HepG2 (cell line): ENCODE measurements at regions not wholly inside any gene's neighbourhood (a gene's known extent, or its start where the extent isn't known, plus 50 kb on each side); places are given as distances from the start of the nearest gene placed in this dataset.

ENCODE experiments used
- ATAC-seq: fragments of 200-7000 bp; cut with Tn5 transposase; 3 replicates; pipeline ENCODE4 v1.9.1; 2020; ENCODE audit warnings: mild to moderate bottlenecking, moderate library complexity
- BruUV-seq: library from RNA; stranded (reverse); fragments of 400-500 nt; replicated peaks from 2 replicates; lab custom pipeline; 2021; lab: Mats Ljungman, UMichigan
- CTCF ChIA-PET: fragments of 300-600 bp; formaldehyde crosslinking; extraction: SDS; loops from one replicate; lab custom pipeline; 2021; ENCODE audit warnings: low total read pairs, inconsistent platforms, low intra/inter-chr PET ratio; lab: Yijun Ruan, JAX
- POLR2A ChIA-PET: fragments of 350-600 bp; sonication (Branson Sonifier 250); formaldehyde crosslinking; loops from one replicate; lab custom pipeline; 2020; ENCODE audit warnings: antibody characterized with exemption, inconsistent platforms; lab: Yijun Ruan, JAX
- DNase-seq: peaks from one replicate; pipeline ENCODE4 v3.0.0-alpha.2; 2015; ENCODE audit warnings: low spot score
- FAIRE-seq: peaks from 3 replicates; lab custom pipeline; 2011; peaks lifted over from hg19 to GRCh38; lab: Jason Lieb, UNC
- H2AFZ ChIP-seq: one replicate; pipeline ENCODE4 v1.6.1; 2011; ENCODE audit warnings: low read length, inconsistent platforms
- H3K27ac ChIP-seq: fragments of 300-600 bp; 3 replicates; pipeline ENCODE4 v1.8.0; 2011; ENCODE audit warnings: mixed run types, mild to moderate bottlenecking, mixed read lengths, low read length, inconsistent platforms; ENCODE audit not compliant: insufficient read depth; ENCODE audit errors: extremely low read length
- H3K27me3 ChIP-seq, 2 experiments: fragments of 200-600 bp in 1 of 2; 2 replicates in 1 of 2; 3 replicates in 1 of 2; pipeline versions ENCODE4 v1.6.0 to v1.8.0; 2011; ENCODE audit warnings: low read length in 2 of 2, mild to moderate bottlenecking in 2 of 2, moderate library complexity in 2 of 2, inconsistent platforms in 1 of 2; ENCODE audit not compliant: insufficient read depth in 2 of 2, control insufficient read depth in 1 of 2
- H3K36me3 ChIP-seq, 2 experiments: fragments of 200-600 bp in 1 of 2; replicated peaks in 1 of 2; 2 replicates in 1 of 2; 3 replicates in 1 of 2; pipeline versions ENCODE4 v1.5.1 to v1.8.0; 2011; ENCODE audit warnings: low read length in 2 of 2, inconsistent platforms in 1 of 2; ENCODE audit not compliant: insufficient read depth in 2 of 2, control insufficient read depth in 1 of 2
- H3K4me1 ChIP-seq: 2 replicates; pipeline ENCODE4 v1.5.1; 2012; ENCODE audit warnings: low read length, inconsistent platforms; ENCODE audit not compliant: insufficient read depth
- H3K4me2 ChIP-seq: 2 replicates; pipeline ENCODE4 v1.6.0; 2011; ENCODE audit warnings: low read depth, low read length, inconsistent platforms
- H3K4me3 ChIP-seq, 3 experiments: fragments of 200-600 bp in 1 of 3; sonication (generic), shearing (Covaris generic) in 1 of 3; replicated peaks in 1 of 3; 2 replicates each; pipeline ENCODE4 v1.5.1; 2011 to 2016; ENCODE audit warnings: low read length in 3 of 3, inconsistent platforms in 2 of 3, low read depth in 2 of 3, mild to moderate bottlenecking in 2 of 3, control low read depth in 1 of 3, mixed read lengths in 1 of 3; ENCODE audit not compliant: insufficient read depth in 1 of 3
- H3K79me2 ChIP-seq: one replicate; pipeline ENCODE4 v1.6.1; 2011; ENCODE audit warnings: low read length, inconsistent platforms; ENCODE audit not compliant: insufficient read depth
- H3K9ac ChIP-seq: 2 replicates; pipeline ENCODE4 v1.6.0; 2011; ENCODE audit warnings: mild to moderate bottlenecking, low read depth, low read length, inconsistent platforms; ENCODE audit not compliant: insufficient read depth
- H3K9me3 ChIP-seq: 2 replicates; pipeline ENCODE4 v1.5.1; 2012; ENCODE audit warnings: mild to moderate bottlenecking, low read length
- H4K20me1 ChIP-seq: 2 replicates; pipeline ENCODE4 v1.6.0; 2011; ENCODE audit warnings: inconsistent platforms, mild to moderate bottlenecking, low read length, moderate library complexity; ENCODE audit not compliant: insufficient read depth
- ATF7 ChIP-seq, 2 experiments: fragments of 450-650 bp in 1 of 2; sonication (generic) in 1 of 2; formaldehyde crosslinking in 1 of 2; IDR thresholded peaks; 2 replicates each; pipeline versions ENCODE4 v1.4.0 to v1.6.1; 2016 to 2020; ENCODE audit warnings: antibody characterized with exemption in 1 of 2, mild to moderate bottlenecking in 1 of 2, missing genetic modification reagents in 1 of 2
- CBFB ChIP-seq: sonication (generic); formaldehyde crosslinking; IDR thresholded peaks from 2 replicates; pipeline ENCODE4 v1.4.0; 2020; ENCODE audit warnings: missing genetic modification reagents
- CEBPG ChIP-seq: IDR thresholded peaks from 2 replicates; pipeline ENCODE4 v1.6.1; 2016
- ELF1 ChIP-seq: sonication (generic); formaldehyde crosslinking; IDR thresholded peaks from 2 replicates; pipeline ENCODE4 v1.4.0; 2020; ENCODE audit warnings: missing genetic modification reagents
- ETV5 ChIP-seq: IDR thresholded peaks from 2 replicates; pipeline ENCODE4 v1.6.1; 2018; ENCODE audit warnings: missing biosample characterization, missing genetic modification reagents, inconsistent platforms, borderline replicate concordance
- HNRNPUL1 ChIP-seq: fragments of 200-400 bp; formaldehyde crosslinking; IDR thresholded peaks from 2 replicates; pipeline ENCODE4 v1.6.1; 2017; ENCODE audit warnings: low read depth, mild to moderate bottlenecking, low read length, moderate library complexity
- SIN3A ChIP-seq: IDR thresholded peaks from 2 replicates; pipeline ENCODE4 v1.6.1; 2011; ENCODE audit warnings: low read depth, mild to moderate bottlenecking, control low read depth, low read length, borderline replicate concordance
- SP1 ChIP-seq, 2 experiments: fragments of 450-650 bp in 1 of 2; sonication (generic) in 1 of 2; formaldehyde crosslinking in 1 of 2; IDR thresholded peaks; 2 replicates each; pipeline versions ENCODE4 v1.4.0 to v1.6.1; 2016 to 2020; ENCODE audit warnings: missing genetic modification reagents in 1 of 2
- STAG1 ChIP-seq: sonication (generic); formaldehyde crosslinking; IDR thresholded peaks from 2 replicates; pipeline ENCODE4 v1.4.0; 2020; ENCODE audit warnings: missing genetic modification reagents
- ZNF83 ChIP-seq: sonication (generic); formaldehyde crosslinking; IDR thresholded peaks from 2 replicates; pipeline ENCODE4 v1.4.0; 2020; ENCODE audit warnings: missing genetic modification reagents, mild to moderate bottlenecking, borderline replicate concordance
- ZSCAN31 ChIP-seq: sonication (generic); formaldehyde crosslinking; IDR thresholded peaks from 2 replicates; pipeline ENCODE4 v1.5.0; 2020; ENCODE audit warnings: low read depth, mild to moderate bottlenecking, missing genetic modification reagents
- WGBS: methylation state at CpG from one replicate; pipeline ENCODE4 v1.1.6; 2017; ENCODE audit warnings: low lambda C conversion rate; 5-methylcytosine and 5-hydroxymethylcytosine counted together
- in situ Hi-C: cut with HindIII; loops from 2 replicates; pipeline ENCODE4 v1.10.0; 2017; ENCODE audit warnings: low pct_unique_long_range_greater_than_20kb; ENCODE audit not compliant: extremely low pct_ligation_motif_present
- intact Hi-C: fragments of 100-400 bp; cut with micrococcal nuclease; formaldehyde crosslinking; loops from one replicate; pipeline ENCODE4 v1.10.0; 2022; ENCODE audit not compliant: unreplicated experiment
- TF ChIP-seq, protein P1 (sequence below): sonication (generic); formaldehyde crosslinking; IDR thresholded peaks from 2 replicates; pipeline ENCODE4 v1.5.1; 2020; ENCODE audit warnings: missing genetic modification reagents, mild to moderate bottlenecking, borderline replicate concordance
- TF ChIP-seq, protein P2 (sequence below): IDR thresholded peaks from 2 replicates; pipeline ENCODE4 v1.6.1; 2016
- TF ChIP-seq, protein P3 (sequence below): sonication (generic); formaldehyde crosslinking; IDR thresholded peaks from 2 replicates; pipeline ENCODE4 v1.4.0; 2020; ENCODE audit warnings: missing genetic modification reagents
- TF ChIP-seq, protein P4 (sequence below): conservative IDR thresholded peaks from 2 replicates; pipeline ENCODE4 v1.6.1; 2018; ENCODE audit warnings: missing genetic modification reagents

DNA sequence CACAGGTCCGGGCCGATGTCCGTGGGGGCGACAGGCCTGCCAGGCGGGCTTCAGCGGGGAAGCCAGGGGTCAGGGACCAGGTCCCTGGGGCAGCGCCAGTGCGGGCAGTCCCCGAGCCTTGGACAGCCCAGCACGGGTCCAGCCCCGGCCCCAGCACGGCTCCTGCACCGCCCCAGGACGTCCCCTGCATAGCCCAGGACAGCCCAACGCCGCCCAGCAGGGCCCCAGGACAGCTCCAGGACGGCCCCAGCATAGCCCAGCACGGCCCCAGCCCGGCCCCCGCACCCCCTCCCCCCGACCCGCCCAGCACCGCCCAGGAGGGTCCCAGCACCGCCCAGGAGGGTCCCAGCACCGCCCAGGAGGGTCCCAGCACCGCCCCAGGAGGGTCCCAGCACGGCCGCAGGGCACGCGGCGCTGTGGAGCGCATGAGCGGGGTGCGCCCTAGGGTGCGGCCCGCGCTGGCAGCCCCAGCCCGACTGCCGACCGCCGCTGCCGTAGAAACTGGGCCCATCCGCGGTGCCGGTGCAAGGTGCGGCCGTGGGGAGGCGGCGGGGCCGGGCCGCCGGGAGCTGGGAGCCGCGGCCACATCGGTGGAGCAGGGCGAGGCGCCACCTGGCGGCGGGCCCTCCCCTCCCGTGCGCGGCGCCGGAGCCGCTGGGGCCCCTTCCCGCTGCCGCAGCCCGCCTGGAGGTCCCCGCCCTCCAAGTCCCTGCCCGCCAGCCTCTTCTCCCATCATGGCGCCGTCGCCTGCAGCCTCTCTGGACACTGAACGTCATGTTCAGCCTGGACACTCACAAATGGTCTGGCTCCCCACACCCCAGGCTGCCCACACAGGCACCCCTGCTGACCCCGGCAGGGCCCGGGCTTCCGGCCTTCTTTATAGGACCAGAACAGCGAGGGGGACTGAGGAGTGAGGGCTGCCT lies 106.8 kb upstream of the NKX1-1 start:
- H3K36me3 ChIP-seq: no peaks in the 10 kb centered on the region
- peak overlapping the region; percentile 69 for H3K4me2 ChIP-seq
- H3K27ac ChIP-seq: no peak overlapping the region
- peaks cover 9 to 31% of the 10 kb centered on the region in 2 experiments; a peak in 3 of 5 replicates for H3K27me3 ChIP-seq
- no peak overlapping the region for H2AFZ ChIP-seq
- peak; percentile 16 for DNase-seq
- H3K4me1 ChIP-seq: no peaks in the 10 kb centered on the region
- intact Hi-C loops (loop anchor here (5.0 kb wide), 1 partner anchor 156 kb away; no protein-coding TSS in a partner anchor), in situ Hi-C loops (loop anchor here (10.0 kb wide), 1 partner anchor 158 kb away; no protein-coding TSS in a partner anchor)
- 8% methylated on average over 16 of the region's 78 CpGs for WGBS
- H4K20me1 ChIP-seq: no peaks in the 10 kb centered on the region
- FAIRE-seq: no peak
- peak overlapping the region in 2 of 3 experiments; percentile 14 to 46; a peak in 2 of 6 replicates for H3K4me3 ChIP-seq
- no TSS peak for BruUV-seq
- peak; percentile 90 for ATAC-seq
- peaks cover 3% of the 10 kb centered on the region; the same call in 1 of the 2 replicates for H3K9me3 ChIP-seq
- CTCF ChIA-PET: interaction anchor here (1.0 to 1.8 kb wide), 3 partner anchors 68 to 157 kb away, joined by 3 to 10 read pairs (median 3); no protein-coding TSS in a partner anchor
- POLR2A ChIA-PET: no interaction called here
- no peak overlapping the region for H3K9ac ChIP-seq
- no peaks in the 10 kb centered on the region for H3K79me2 ChIP-seq
- no peak for TF ChIP-seq ETV5 (CRISPR knock-in tag)
- no peak for TF ChIP-seq ELF1 (CRISPR knock-in tag)
- peak; percentile 58 for TF ChIP-seq STAG1 (CRISPR knock-in tag)
- TF ChIP-seq ATF7 (IDR thresholded peaks at IDR 0.05): no peak
- TF ChIP-seq ATF7 (CRISPR knock-in tag; IDR thresholded peaks at IDR 0.05): no peak
- peak; percentile 58; the same call in 1 of the 2 replicates for TF ChIP-seq ZSCAN31
- TF ChIP-seq, protein P1, sequence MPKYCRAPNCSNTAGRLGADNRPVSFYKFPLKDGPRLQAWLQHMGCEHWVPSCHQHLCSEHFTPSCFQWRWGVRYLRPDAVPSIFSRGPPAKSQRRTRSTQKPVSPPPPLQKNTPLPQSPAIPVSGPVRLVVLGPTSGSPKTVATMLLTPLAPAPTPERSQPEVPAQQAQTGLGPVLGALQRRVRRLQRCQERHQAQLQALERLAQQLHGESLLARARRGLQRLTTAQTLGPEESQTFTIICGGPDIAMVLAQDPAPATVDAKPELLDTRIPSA (CRISPR knock-in tag): no peak
- 0 out of 2 replicates have a peak, but pooled peaks have one; percentile 36 for TF ChIP-seq CBFB (CRISPR knock-in tag)
- TF ChIP-seq SP1 (IDR thresholded peaks at IDR 0.05): no peak
- 0 out of 2 replicates have a peak, but pooled peaks have one; percentile 27 for TF ChIP-seq SP1 (CRISPR knock-in tag; IDR thresholded peaks at IDR 0.05)
- TF ChIP-seq, protein P2, sequence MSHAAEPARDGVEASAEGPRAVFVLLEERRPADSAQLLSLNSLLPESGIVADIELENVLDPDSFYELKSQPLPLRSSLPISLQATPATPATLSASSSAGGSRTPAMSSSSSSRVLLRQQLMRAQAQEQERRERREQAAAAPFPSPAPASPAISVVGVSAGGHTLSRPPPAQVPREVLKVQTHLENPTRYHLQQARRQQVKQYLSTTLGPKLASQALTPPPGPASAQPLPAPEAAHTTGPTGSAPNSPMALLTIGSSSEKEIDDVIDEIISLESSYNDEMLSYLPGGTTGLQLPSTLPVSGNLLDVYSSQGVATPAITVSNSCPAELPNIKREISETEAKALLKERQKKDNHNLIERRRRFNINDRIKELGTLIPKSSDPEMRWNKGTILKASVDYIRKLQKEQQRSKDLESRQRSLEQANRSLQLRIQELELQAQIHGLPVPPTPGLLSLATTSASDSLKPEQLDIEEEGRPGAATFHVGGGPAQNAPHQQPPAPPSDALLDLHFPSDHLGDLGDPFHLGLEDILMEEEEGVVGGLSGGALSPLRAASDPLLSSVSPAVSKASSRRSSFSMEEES (CRISPR knock-in tag): no peak
- no peak for TF ChIP-seq ZNF83 (CRISPR knock-in tag)
- TF ChIP-seq HNRNPUL1: no peak
- no peak for TF ChIP-seq CEBPG (CRISPR knock-in tag)
- no peak for TF ChIP-seq SIN3A
- TF ChIP-seq, protein P3, sequence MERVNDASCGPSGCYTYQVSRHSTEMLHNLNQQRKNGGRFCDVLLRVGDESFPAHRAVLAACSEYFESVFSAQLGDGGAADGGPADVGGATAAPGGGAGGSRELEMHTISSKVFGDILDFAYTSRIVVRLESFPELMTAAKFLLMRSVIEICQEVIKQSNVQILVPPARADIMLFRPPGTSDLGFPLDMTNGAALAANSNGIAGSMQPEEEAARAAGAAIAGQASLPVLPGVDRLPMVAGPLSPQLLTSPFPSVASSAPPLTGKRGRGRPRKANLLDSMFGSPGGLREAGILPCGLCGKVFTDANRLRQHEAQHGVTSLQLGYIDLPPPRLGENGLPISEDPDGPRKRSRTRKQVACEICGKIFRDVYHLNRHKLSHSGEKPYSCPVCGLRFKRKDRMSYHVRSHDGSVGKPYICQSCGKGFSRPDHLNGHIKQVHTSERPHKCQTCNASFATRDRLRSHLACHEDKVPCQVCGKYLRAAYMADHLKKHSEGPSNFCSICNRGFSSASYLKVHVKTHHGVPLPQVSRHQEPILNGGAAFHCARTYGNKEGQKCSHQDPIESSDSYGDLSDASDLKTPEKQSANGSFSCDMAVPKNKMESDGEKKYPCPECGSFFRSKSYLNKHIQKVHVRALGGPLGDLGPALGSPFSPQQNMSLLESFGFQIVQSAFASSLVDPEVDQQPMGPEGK: 0 out of 2 replicates have a peak, but pooled peaks have one; percentile 21
- TF ChIP-seq, protein P4, sequence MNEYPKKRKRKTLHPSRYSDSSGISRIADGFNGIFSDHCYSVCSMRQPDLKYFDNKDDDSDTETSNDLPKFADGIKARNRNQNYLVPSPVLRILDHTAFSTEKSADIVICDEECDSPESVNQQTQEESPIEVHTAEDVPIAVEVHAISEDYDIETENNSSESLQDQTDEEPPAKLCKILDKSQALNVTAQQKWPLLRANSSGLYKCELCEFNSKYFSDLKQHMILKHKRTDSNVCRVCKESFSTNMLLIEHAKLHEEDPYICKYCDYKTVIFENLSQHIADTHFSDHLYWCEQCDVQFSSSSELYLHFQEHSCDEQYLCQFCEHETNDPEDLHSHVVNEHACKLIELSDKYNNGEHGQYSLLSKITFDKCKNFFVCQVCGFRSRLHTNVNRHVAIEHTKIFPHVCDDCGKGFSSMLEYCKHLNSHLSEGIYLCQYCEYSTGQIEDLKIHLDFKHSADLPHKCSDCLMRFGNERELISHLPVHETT: no peak
